ENCODE measurements at regions not wholly inside any gene's neighbourhood (a gene's known extent, or its start where the extent isn't known, plus 50 kb on each side); places are given as distances from the start of the nearest gene placed in this dataset.

GRCh38 chr18:51405683-51406477, 208.4 kb upstream of the MEX3C start:
- Histone ChIP-seq H3K9me3 (ENCODE audit: low read length) (no peaks in the 10 kb centered on the region), H3K4me3 (replicated peaks in 1 of 3; ENCODE audit: insufficient read depth in 1 of 3, low read depth in 2 of 3, low read length in 3 of 3) (no peak overlapping the region), H3K4me2 (ENCODE audit: low read depth, low read length) (no peak overlapping the region), H4K20me1 (ENCODE audit: insufficient read depth, low read length) (no peaks in the 10 kb centered on the region), H3K4me1 (ENCODE audit: insufficient read depth, low read length) (no peaks in the 10 kb centered on the region), H2AFZ (ENCODE audit: low read length) (no peak overlapping the region), H3K36me3 (replicated peaks in 1 of 2; ENCODE audit: control insufficient read depth in 1 of 2, insufficient read depth in 2 of 2, low read length in 2 of 2) (no peaks in the 10 kb centered on the region), H3K9ac (ENCODE audit: insufficient read depth, low read depth, low read length) (no peak overlapping the region), H3K79me2 (ENCODE audit: insufficient read depth, low read length) (no peaks in the 10 kb centered on the region), H3K27ac (ENCODE audit: extremely low read length, insufficient read depth, low read length) (no peak overlapping the region), H3K27me3 (ENCODE audit: control insufficient read depth in 1 of 2, insufficient read depth in 2 of 2, low read length in 2 of 2) (no peaks in the 10 kb centered on the region)
- in situ Hi-C loops (cut with HindIII; ENCODE audit: extremely low pct_ligation_motif_present, low pct_unique_long_range_greater_than_20kb), result no loop called here
- intact Hi-C loops (cut with micrococcal nuclease; ENCODE audit: unreplicated experiment), result no loop called here
- FAIRE-seq, result no peak
- CTCF ChIA-PET (ENCODE audit: low intra/inter-chr PET ratio, low total read pairs), result no interaction called here
- BruUV-seq (replicated peaks), result no TSS peak
- WGBS (ENCODE audit: low lambda C conversion rate), result 62% methylated on average over 4 of the region's 4 CpGs
- POLR2A ChIA-PET, result no interaction called here
- TF ChIP-seq CEBPB (IDR thresholded peaks at IDR 0.05; ENCODE audit: borderline replicate concordance, low read depth, low read length) (peak; percentile 53), PTBP1 (IDR thresholded peaks at IDR 0.05; ENCODE audit: low read depth, low read length, poor library complexity, severe bottlenecking) (no peak), IKZF5 (CRISPR knock-in tag; IDR thresholded peaks at IDR 0.05) (no peak), TEAD3 (CRISPR knock-in tag; optimal IDR thresholded peaks at IDR 0.05; ENCODE audit: borderline replicate concordance) (no peak)
- TF ChIP-seq, protein P1, sequence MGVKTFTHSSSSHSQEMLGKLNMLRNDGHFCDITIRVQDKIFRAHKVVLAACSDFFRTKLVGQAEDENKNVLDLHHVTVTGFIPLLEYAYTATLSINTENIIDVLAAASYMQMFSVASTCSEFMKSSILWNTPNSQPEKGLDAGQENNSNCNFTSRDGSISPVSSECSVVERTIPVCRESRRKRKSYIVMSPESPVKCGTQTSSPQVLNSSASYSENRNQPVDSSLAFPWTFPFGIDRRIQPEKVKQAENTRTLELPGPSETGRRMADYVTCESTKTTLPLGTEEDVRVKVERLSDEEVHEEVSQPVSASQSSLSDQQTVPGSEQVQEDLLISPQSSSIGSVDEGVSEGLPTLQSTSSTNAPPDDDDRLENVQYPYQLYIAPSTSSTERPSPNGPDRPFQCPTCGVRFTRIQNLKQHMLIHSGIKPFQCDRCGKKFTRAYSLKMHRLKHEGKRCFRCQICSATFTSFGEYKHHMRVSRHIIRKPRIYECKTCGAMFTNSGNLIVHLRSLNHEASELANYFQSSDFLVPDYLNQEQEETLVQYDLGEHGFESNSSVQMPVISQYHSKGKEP (CRISPR knock-in tag; IDR thresholded peaks at IDR 0.05), result no peak
- TF ChIP-seq, protein P2, sequence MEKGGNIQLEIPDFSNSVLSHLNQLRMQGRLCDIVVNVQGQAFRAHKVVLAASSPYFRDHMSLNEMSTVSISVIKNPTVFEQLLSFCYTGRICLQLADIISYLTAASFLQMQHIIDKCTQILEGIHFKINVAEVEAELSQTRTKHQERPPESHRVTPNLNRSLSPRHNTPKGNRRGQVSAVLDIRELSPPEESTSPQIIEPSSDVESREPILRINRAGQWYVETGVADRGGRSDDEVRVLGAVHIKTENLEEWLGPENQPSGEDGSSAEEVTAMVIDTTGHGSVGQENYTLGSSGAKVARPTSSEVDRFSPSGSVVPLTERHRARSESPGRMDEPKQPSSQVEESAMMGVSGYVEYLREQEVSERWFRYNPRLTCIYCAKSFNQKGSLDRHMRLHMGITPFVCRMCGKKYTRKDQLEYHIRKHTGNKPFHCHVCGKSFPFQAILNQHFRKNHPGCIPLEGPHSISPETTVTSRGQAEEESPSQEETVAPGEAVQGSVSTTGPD (CRISPR knock-in tag; IDR thresholded peaks at IDR 0.05), result no peak
- DNase-seq (ENCODE audit: low spot score), result no peak
- ATAC-seq, result no peak

Measured in HepG2 (cell line).